Endothelial cell (in vitro differentiated cells): ENCODE measurements at regions not wholly inside any gene's neighbourhood (a gene's known extent, or its start where the extent isn't known, plus 50 kb on each side); places are given as distances from the start of the nearest gene placed in this dataset.

Source experiments
- DNase-seq: peaks from one replicate; pipeline ENCODE4 v3.0.0; 2021; ENCODE audit warnings: low spot score
- H3K27ac Mint-ChIP-seq: one replicate; pipeline ENCODE4 v1.8.0; 2021; ENCODE audit warnings: mixed read lengths, inconsistent platforms; ENCODE audit not compliant: unreplicated experiment
- H3K27me3 Mint-ChIP-seq: one replicate; pipeline ENCODE4 v1.8.0; 2021; ENCODE audit warnings: mild to moderate bottlenecking, moderate library complexity, mixed read lengths, inconsistent platforms; ENCODE audit not compliant: unreplicated experiment
- H3K36me3 Mint-ChIP-seq: one replicate; pipeline ENCODE4 v1.8.0; 2021; ENCODE audit warnings: mild to moderate bottlenecking, low read depth, mixed read lengths, inconsistent platforms; ENCODE audit not compliant: unreplicated experiment
- H3K4me1 Mint-ChIP-seq: one replicate; pipeline ENCODE4 v1.8.0; 2021; ENCODE audit warnings: mild to moderate bottlenecking, mixed read lengths, inconsistent platforms; ENCODE audit not compliant: unreplicated experiment
- H3K4me3 Mint-ChIP-seq: one replicate; pipeline ENCODE4 v1.8.0; 2021; ENCODE audit warnings: mild to moderate bottlenecking, mixed read lengths, inconsistent platforms; ENCODE audit not compliant: unreplicated experiment
- H3K9me3 Mint-ChIP-seq: one replicate; pipeline ENCODE4 v1.8.0; 2021; ENCODE audit warnings: mixed read lengths, inconsistent platforms; ENCODE audit not compliant: unreplicated experiment
- CTCF ChIP-seq: fragments of 200-600 bp; sonication (generic); IDR thresholded peaks from one replicate; pipeline ENCODE4 v1.5.0; 2021; ENCODE audit warnings: antibody characterized with exemption; ENCODE audit not compliant: unreplicated experiment

DNA sequence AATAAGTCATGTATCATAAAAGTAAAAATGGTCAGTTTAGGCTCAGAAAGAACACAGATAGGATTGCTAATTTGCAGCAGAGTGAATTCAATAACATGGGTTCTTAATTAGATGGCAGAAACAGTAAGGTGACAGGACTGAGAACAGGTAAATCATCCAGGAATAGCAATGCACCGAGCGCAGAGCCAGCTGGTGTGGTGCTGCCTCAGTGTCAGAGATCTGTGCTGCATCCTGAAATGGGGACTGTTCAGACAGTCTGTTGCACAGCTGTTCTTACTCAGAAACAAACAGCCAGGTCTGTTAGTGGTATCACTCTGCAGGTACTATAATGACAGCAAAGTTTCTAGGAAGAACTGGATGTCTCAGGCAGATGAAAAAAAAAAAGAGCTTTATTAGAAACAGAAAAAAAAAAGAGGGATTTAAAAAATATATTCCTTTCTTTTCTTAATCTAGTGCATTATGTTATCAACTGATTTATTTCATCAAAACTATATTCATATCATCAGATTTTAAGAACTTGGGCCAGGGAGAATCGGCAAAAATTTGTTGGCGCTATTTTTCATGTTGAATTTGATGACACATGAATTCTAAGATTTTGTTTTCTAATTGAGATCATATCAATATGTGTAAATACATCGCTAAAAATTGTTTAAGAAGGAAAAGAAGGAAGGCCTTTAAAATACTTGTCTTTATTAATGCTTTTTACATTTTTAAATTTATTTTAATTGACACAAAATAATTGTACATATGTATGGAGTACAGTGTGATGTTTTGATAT lies 501.8 kb downstream of the PRKD1 start:
- no peak for TF ChIP-seq CTCF
- Mint-ChIP-seq H3K4me1 (no peaks in the 10 kb centered on the region), H3K9me3 (no peaks in the 10 kb centered on the region), H3K27ac (no peak overlapping the region), H3K4me3 (no peak overlapping the region), H3K36me3 (no peaks in the 10 kb centered on the region), H3K27me3 (peaks cover 2% of the 10 kb centered on the region)
- DNase-seq: no peak

GRCh38 chr14:29442696-29443095 lies 485.0 kb downstream of the PRKD1 start:
- TF ChIP-seq CTCF: no peak
- no peak for DNase-seq
- H3K4me3 Mint-ChIP-seq: no peak overlapping the region
- H3K27ac Mint-ChIP-seq: no peak overlapping the region
- no peaks in the 10 kb centered on the region for H3K27me3 Mint-ChIP-seq
- no peaks in the 10 kb centered on the region for H3K9me3 Mint-ChIP-seq
- H3K36me3 Mint-ChIP-seq: no peaks in the 10 kb centered on the region
- H3K4me1 Mint-ChIP-seq: peaks cover 9% of the 10 kb centered on the region

DNA sequence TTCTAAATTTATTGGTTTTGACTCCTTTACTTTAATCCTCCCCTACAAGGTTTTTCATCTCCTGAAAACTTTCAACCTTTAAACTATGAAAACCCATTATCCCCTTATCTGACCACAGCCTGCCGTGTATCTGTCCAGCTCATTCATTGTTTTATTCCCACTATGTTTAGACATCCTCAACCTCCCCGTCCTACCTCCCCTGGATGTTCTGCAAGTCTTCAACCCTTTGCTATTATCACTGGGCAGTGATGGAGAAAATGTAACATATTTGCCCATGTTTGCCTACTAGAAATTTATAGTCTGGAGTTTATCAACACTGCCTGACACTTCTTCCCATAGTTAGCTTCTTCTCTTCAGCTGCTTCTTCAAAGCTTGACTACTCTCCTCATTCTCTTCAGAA lies 483.4 kb downstream of the PRKD1 start:
- Mint-ChIP-seq H3K4me3 (no peak overlapping the region), H3K4me1 (peaks cover 9% of the 10 kb centered on the region), H3K9me3 (no peaks in the 10 kb centered on the region), H3K27me3 (no peaks in the 10 kb centered on the region), H3K27ac (no peak overlapping the region), H3K36me3 (no peaks in the 10 kb centered on the region)
- no peak for DNase-seq
- no peak for TF ChIP-seq CTCF

DNA sequence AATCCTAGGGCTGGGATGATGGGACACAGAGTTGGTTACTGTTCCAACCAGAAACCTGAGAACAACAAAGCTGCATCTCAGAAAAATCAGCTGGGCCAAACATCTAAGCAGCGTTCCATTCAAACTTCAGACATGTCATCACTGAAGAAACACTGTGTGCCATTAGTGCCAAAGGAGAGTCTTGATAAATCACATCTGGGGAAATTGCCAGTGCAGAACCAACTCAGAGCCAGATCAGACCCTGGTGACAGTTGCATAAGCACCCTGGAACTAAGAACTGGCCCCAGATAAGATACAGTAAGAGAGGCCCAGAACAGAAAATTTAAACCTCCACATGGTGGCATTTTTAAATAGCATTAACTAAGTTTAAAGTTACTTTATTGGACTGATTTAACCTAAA lies 482.8 kb downstream of the PRKD1 start:
- DNase-seq: no peak
- peaks cover 9% of the 10 kb centered on the region for H3K4me1 Mint-ChIP-seq
- no peak for TF ChIP-seq CTCF
- H3K4me3 Mint-ChIP-seq: no peak overlapping the region
- H3K27ac Mint-ChIP-seq: no peak overlapping the region
- no peaks in the 10 kb centered on the region for H3K9me3 Mint-ChIP-seq
- H3K36me3 Mint-ChIP-seq: no peaks in the 10 kb centered on the region
- H3K27me3 Mint-ChIP-seq: no peaks in the 10 kb centered on the region

GRCh38 chr14:29446971-29447370 lies 480.7 kb downstream of the PRKD1 start:
- TF ChIP-seq CTCF: no peak
- no peaks in the 10 kb centered on the region for H3K36me3 Mint-ChIP-seq
- H3K27ac Mint-ChIP-seq: no peak overlapping the region

More at GRCh38 chr14:29446971-29447370, 480.7 kb downstream of the PRKD1 start:
- Mint-ChIP-seq H3K9me3 (no peaks in the 10 kb centered on the region), H3K4me1 (peaks cover 9% of the 10 kb centered on the region), H3K27me3 (no peaks in the 10 kb centered on the region), H3K4me3 (no peak overlapping the region)
- DNase-seq: no peak
